ENCODE measurements at regions not wholly inside any gene's neighbourhood (a gene's known extent, or its start where the extent isn't known, plus 50 kb on each side); places are given as distances from the start of the nearest gene placed in this dataset.

DNA sequence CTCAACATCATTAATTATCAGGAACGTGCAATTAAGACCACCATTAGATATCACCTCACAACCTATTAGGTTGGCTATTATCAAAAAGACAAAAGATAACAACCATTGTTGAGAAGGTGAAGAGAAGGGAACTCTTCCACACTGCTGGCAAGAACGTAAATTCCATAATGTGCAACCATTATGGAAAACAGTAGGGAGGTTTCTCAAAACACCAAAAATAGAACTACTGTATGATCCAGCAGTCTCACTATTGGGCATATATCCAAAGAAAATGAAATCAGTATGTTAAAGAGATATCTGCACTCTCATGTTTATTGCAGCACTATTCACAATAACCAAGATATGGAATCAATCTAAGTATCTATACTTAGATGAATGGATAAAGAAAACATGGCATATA, 51.6 kb upstream of the OR4E1 start:
- Histone ChIP-seq H3K36me3 (ENCODE audit: control insufficient read depth, insufficient read depth, low read length) (no peaks in the 10 kb centered on the region), H3K27ac (ENCODE audit: insufficient read depth, low read length) (no peak overlapping the region), H2BK120ac (ENCODE audit: low read depth, low read length) (no peak overlapping the region), H3K9me3 (ENCODE audit: control insufficient read depth, insufficient read depth, low read length) (no peaks in the 10 kb centered on the region), H2BK15ac (ENCODE audit: low read depth, low read length) (no peak overlapping the region), H3K23ac (ENCODE audit: low read depth, low read length) (no peak overlapping the region), H2BK5ac (ENCODE audit: low read depth, low read length, poor library complexity, severe bottlenecking) (no peak overlapping the region), H3K4me2 (ENCODE audit: low read depth, low read length) (no peak overlapping the region), H3K4ac (ENCODE audit: low read depth, low read length) (no peak overlapping the region), H3K27me3 (ENCODE audit: control insufficient read depth, insufficient read depth, low read length) (no peaks in the 10 kb centered on the region), H3K9me1 (ENCODE audit: insufficient read depth, low read length) (no peaks in the 10 kb centered on the region), H4K8ac (ENCODE audit: low read depth in 2 of 2, low read length in 2 of 2) (no peak overlapping the region), H3K56ac (ENCODE audit: extremely low read depth, insufficient read depth, low read length) (no peak overlapping the region), H4K5ac (ENCODE audit: low read depth, low read length) (no peak overlapping the region), H2AK9ac (replicated peaks; ENCODE audit: low read depth, low read length, poor library complexity) (no peak overlapping the region), H3K4me3 (ENCODE audit: insufficient read depth, low read depth, low read length) (no peak overlapping the region), H3K14ac (replicated peaks; ENCODE audit: low read depth, low read length) (no peak overlapping the region), H3K18ac (ENCODE audit: low read depth, low read length) (no peak overlapping the region), H2AK5ac (ENCODE audit: low read depth, low read length) (no peak overlapping the region), H3K79me1 (ENCODE audit: low read depth in 1 of 2, low read length in 2 of 2) (no peaks in the 10 kb centered on the region), H3K9ac (ENCODE audit: low read depth, low read length) (no peak overlapping the region), H4K20me1 (ENCODE audit: insufficient read depth, low read length) (no peaks in the 10 kb centered on the region), H2AFZ (replicated peaks; ENCODE audit: low read length, poor library complexity) (no peak overlapping the region), H4K91ac (ENCODE audit: insufficient read depth, low read depth, low read length) (no peak overlapping the region), H3K4me1 (ENCODE audit: control insufficient read depth, insufficient read depth, low read length) (no peaks in the 10 kb centered on the region), H2BK20ac (ENCODE audit: low read depth, low read length) (no peak overlapping the region)
- ChIA-PET POLR2A (ENCODE audit: unreplicated experiment) (no interaction called here), CTCF (interaction anchor here (0.6 kb wide), 2 partner anchors 9 to 92 kb away, joined by 3 read pairs; no protein-coding TSS in a partner anchor)
- TF ChIP-seq MAFK (IDR thresholded peaks at IDR 0.05; ENCODE audit: low read depth, low read length) (no peak), FOS (IDR thresholded peaks at IDR 0.05; ENCODE audit: low read depth, low read length) (no peak), CHD1 (IDR thresholded peaks at IDR 0.05; ENCODE audit: low read depth, low read length) (no peak), MXI1 (IDR thresholded peaks at IDR 0.05; ENCODE audit: borderline replicate concordance, low read depth, low read length) (no peak), RAD21 (IDR thresholded peaks at IDR 0.05; ENCODE audit: low read length) (no peak), CEBPB (IDR thresholded peaks at IDR 0.05; ENCODE audit: low read depth, low read length) (no peak), RFX5 (IDR thresholded peaks at IDR 0.05; ENCODE audit: low read depth, low read length) (no peak), RCOR1 (IDR thresholded peaks at IDR 0.05; ENCODE audit: insufficient replicate concordance, low read length) (no peak), POLR2A (IDR thresholded peaks at IDR 0.05; ENCODE audit: low read depth, low read length) (no peak), BHLHE40 (IDR thresholded peaks at IDR 0.05; ENCODE audit: low read depth, low read length) (no peak)
- TF ChIP-seq, protein P1, sequence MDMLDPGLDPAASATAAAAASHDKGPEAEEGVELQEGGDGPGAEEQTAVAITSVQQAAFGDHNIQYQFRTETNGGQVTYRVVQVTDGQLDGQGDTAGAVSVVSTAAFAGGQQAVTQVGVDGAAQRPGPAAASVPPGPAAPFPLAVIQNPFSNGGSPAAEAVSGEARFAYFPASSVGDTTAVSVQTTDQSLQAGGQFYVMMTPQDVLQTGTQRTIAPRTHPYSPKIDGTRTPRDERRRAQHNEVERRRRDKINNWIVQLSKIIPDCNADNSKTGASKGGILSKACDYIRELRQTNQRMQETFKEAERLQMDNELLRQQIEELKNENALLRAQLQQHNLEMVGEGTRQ (IDR thresholded peaks at IDR 0.05; ENCODE audit: low read depth, low read length): no peak
- TF ChIP-seq, protein P2, sequence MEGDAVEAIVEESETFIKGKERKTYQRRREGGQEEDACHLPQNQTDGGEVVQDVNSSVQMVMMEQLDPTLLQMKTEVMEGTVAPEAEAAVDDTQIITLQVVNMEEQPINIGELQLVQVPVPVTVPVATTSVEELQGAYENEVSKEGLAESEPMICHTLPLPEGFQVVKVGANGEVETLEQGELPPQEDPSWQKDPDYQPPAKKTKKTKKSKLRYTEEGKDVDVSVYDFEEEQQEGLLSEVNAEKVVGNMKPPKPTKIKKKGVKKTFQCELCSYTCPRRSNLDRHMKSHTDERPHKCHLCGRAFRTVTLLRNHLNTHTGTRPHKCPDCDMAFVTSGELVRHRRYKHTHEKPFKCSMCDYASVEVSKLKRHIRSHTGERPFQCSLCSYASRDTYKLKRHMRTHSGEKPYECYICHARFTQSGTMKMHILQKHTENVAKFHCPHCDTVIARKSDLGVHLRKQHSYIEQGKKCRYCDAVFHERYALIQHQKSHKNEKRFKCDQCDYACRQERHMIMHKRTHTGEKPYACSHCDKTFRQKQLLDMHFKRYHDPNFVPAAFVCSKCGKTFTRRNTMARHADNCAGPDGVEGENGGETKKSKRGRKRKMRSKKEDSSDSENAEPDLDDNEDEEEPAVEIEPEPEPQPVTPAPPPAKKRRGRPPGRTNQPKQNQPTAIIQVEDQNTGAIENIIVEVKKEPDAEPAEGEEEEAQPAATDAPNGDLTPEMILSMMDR (conservative IDR thresholded peaks at IDR 0.05; ENCODE audit: low read depth, low read length): no peak
- TF ChIP-seq, protein P3, sequence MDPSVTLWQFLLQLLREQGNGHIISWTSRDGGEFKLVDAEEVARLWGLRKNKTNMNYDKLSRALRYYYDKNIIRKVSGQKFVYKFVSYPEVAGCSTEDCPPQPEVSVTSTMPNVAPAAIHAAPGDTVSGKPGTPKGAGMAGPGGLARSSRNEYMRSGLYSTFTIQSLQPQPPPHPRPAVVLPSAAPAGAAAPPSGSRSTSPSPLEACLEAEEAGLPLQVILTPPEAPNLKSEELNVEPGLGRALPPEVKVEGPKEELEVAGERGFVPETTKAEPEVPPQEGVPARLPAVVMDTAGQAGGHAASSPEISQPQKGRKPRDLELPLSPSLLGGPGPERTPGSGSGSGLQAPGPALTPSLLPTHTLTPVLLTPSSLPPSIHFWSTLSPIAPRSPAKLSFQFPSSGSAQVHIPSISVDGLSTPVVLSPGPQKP (IDR thresholded peaks at IDR 0.05; ENCODE audit: borderline replicate concordance, low read depth, low read length): no peak
- BruUV-seq (replicated peaks): no TSS peak
- WGBS, 2 experiments (ENCODE audit: extremely low coverage in 2 of 2, insufficient read length in 1 of 2): no CpG with 5 or more reads among the region's 2 CpGs
- intact Hi-C loops (cut with micrococcal nuclease): no loop called here
- DNase-seq: no peak
- no peak for ATAC-seq (ENCODE audit: low read depth)
- in situ Hi-C loops (cut with MboI; ENCODE audit: low sequenced_read_pairs): no loop called here
- dilution Hi-C loops (cut with HindIII; ENCODE audit: low sequenced_read_pairs, unreplicated experiment): no loop called here

Data from IMR-90 (cell line).